HEK293 (cell line): ENCODE measurements at regions not wholly inside any gene's neighbourhood (a gene's known extent, or its start where the extent isn't known, plus 50 kb on each side); places are given as distances from the start of the nearest gene placed in this dataset.

Experiments
- CTCF ChIP-seq: fragments of 450-650 bp; formaldehyde crosslinking; IDR thresholded peaks from 2 replicates; pipeline ENCODE4 v1.5.1; 2016; ENCODE audit warnings: missing biosample characterization, missing genetic modification characterization
- GLIS2 ChIP-seq: fragments of 450-650 bp; formaldehyde crosslinking; IDR thresholded peaks from 2 replicates; pipeline ENCODE4 v1.5.1; 2016; ENCODE audit warnings: missing biosample characterization, missing genetic modification characterization
- ZBTB48 ChIP-seq: fragments of 450-650 bp; formaldehyde crosslinking; IDR thresholded peaks from 2 replicates; pipeline ENCODE4 v1.5.1; 2016; ENCODE audit warnings: missing biosample characterization, missing genetic modification characterization
- ZNF391 ChIP-seq: fragments of 450-650 bp; formaldehyde crosslinking; IDR thresholded peaks from 2 replicates; pipeline ENCODE4 v1.5.1; 2016; ENCODE audit warnings: low read depth, missing biosample characterization, missing genetic modification characterization, borderline replicate concordance
- ZNF548 ChIP-seq: fragments of 450-650 bp; formaldehyde crosslinking; IDR thresholded peaks from 2 replicates; pipeline ENCODE4 v1.5.1; 2016; ENCODE audit warnings: missing biosample characterization, missing genetic modification characterization
- ZNF776 ChIP-seq: fragments of 450-650 bp; formaldehyde crosslinking; IDR thresholded peaks from 2 replicates; pipeline ENCODE4 v1.5.0; 2017; ENCODE audit warnings: missing biosample characterization, missing genetic modification characterization, borderline replicate concordance
- ZNF837 ChIP-seq: fragments of 450-650 bp; formaldehyde crosslinking; IDR thresholded peaks from 2 replicates; pipeline ENCODE4 v1.5.1; 2016; ENCODE audit warnings: missing biosample characterization, missing genetic modification characterization
- TF ChIP-seq, protein P1 (sequence below): fragments of 450-650 bp; formaldehyde crosslinking; IDR thresholded peaks from 2 replicates; pipeline ENCODE4 v1.5.1; 2016; ENCODE audit warnings: missing biosample characterization, missing genetic modification characterization
- TF ChIP-seq, protein P2 (sequence below): fragments of 450-650 bp; formaldehyde crosslinking; optimal IDR thresholded peaks from 2 replicates; pipeline ENCODE3; 2016; ENCODE audit warnings: missing biosample characterization, mild to moderate bottlenecking, missing genetic modification characterization

GRCh38 chr10:83580373-83581012 is 558.8 kb upstream of the GHITM start:
- TF ChIP-seq, protein P1, sequence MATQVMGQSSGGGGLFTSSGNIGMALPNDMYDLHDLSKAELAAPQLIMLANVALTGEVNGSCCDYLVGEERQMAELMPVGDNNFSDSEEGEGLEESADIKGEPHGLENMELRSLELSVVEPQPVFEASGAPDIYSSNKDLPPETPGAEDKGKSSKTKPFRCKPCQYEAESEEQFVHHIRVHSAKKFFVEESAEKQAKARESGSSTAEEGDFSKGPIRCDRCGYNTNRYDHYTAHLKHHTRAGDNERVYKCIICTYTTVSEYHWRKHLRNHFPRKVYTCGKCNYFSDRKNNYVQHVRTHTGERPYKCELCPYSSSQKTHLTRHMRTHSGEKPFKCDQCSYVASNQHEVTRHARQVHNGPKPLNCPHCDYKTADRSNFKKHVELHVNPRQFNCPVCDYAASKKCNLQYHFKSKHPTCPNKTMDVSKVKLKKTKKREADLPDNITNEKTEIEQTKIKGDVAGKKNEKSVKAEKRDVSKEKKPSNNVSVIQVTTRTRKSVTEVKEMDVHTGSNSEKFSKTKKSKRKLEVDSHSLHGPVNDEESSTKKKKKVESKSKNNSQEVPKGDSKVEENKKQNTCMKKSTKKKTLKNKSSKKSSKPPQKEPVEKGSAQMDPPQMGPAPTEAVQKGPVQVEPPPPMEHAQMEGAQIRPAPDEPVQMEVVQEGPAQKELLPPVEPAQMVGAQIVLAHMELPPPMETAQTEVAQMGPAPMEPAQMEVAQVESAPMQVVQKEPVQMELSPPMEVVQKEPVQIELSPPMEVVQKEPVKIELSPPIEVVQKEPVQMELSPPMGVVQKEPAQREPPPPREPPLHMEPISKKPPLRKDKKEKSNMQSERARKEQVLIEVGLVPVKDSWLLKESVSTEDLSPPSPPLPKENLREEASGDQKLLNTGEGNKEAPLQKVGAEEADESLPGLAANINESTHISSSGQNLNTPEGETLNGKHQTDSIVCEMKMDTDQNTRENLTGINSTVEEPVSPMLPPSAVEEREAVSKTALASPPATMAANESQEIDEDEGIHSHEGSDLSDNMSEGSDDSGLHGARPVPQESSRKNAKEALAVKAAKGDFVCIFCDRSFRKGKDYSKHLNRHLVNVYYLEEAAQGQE (tag by site-specific recombination), result no peak
- TF ChIP-seq, protein P2, sequence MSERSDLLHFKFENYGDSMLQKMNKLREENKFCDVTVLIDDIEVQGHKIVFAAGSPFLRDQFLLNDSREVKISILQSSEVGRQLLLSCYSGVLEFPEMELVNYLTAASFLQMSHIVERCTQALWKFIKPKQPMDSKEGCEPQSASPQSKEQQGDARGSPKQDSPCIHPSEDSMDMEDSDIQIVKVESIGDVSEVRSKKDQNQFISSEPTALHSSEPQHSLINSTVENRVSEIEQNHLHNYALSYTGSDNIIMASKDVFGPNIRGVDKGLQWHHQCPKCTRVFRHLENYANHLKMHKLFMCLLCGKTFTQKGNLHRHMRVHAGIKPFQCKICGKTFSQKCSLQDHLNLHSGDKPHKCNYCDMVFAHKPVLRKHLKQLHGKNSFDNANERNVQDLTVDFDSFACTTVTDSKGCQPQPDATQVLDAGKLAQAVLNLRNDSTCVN, result no peak
- TF ChIP-seq ZBTB48 (tag by site-specific recombination) (no peak), ZNF391 (tag by site-specific recombination) (no peak), ZNF837 (tag by site-specific recombination) (no peak), ZNF548 (tag by site-specific recombination) (no peak), CTCF (no peak), GLIS2 (no peak), ZNF776 (tag by site-specific recombination) (no peak)
